Effector CD8-positive, alpha-beta T cell (primary cell): ENCODE measurements at regions not wholly inside any gene's neighbourhood (a gene's known extent, or its start where the extent isn't known, plus 50 kb on each side); places are given as distances from the start of the nearest gene placed in this dataset.

Experiments used
- DNase-seq: peaks from one replicate; lab custom pipeline; 2025; lab: John Stamatoyannopoulos, UW

- DNase-seq, result no peak
These were observed 355.8 kb upstream of the ARRDC4 start for GRCh38 chr15:97604677-97605076.

DNA sequence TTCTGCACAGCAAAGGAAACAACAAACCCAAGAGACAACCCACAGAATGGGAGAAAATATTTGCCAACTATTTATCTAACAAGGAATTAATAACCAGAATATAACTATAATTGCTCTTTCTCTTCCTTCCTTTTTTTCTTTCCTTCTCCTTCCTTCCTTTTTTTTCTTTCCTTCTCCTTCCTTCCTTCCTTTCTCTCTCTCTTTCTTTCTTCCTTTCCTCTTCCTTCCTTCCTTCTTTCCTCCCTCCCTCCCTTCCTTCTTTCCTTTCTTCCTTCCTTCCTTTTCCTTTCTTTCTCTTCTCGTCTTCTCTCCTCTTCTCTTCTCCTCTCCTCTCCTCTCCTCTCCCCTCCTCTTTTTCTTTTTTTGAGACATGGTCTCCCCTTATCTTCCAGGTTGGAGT is 345.4 kb upstream of the ARRDC4 start:
- no peak for DNase-seq

DNA sequence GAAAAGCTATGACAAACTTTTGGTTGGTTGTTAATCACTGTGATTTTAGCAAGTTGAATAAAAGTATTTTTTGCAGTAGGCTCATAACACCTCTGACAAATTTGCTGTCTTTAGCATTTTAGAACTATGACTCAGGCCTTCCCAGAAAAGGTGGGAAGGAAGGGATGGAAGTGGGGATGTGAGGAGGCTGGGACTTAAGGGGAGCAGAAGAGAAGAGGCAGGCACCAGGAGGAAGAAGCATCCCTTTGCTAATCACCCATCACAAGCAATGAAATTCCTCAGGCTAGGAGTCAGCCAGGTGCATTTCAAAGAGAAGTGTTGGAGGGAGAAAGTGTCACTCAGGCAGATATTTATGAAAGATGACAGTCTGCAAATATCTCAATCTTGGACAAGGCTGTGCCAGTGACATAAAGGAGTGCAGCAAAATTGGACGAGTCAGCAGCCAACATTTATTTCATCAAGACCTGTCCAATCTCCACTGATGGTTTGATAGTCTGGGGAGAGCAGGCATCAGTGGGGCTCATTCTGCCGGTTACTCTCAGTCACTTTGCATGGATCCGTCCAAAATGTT is 337.3 kb upstream of the ARRDC4 start:
- DNase-seq, result no peak

- no peak for DNase-seq
These were observed 332.9 kb upstream of the ARRDC4 start for GRCh38 chr15:97627634-97628033.

GRCh38 chr15:97645758-97646157 is 314.7 kb upstream of the ARRDC4 start:
- DNase-seq, result no peak

GRCh38 chr15:97648728-97649127 is 311.8 kb upstream of the ARRDC4 start:
- DNase-seq, result no peak

DNA sequence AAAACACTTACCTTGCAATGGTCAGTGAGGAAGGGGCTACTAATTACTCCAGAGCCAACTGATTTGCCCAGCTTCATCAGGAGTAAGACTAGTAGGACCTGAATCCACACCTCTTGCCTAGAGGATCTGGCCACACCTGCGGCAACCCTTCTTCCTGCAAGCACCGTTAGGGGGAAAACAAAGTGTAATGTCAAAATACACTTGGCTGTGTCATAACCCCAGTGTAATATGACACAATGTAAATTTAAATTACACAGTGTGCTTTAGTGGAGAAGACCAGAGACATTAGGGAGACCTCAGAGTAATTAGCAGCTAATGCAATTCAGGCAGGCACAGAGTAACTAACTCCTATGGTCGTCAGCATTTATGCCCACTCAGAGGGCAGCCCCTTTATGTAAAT is 308.5 kb upstream of the ARRDC4 start:
- no peak for DNase-seq

DNA sequence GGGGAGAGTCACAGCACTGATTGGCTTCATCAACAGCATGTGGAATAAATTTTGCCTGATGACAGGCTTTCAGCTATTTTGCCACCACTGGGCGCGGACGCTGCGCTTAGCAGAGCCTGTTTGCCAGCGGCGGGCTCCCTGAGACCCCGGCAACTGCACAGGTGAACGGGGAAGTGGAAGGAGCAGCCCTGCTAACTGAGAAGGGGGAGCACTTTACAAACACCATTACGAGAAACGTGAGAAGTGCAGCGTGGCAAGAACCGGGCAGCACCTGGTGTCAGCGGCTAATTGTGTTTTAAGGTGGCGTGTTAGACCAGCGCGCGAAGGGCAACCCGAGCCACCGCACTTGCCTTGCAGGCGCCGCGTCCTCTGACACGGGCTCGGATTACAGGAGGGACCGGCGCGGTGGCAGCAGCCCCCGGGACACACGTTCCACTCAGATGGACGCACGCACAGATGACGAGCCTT is 307.8 kb upstream of the ARRDC4 start:
- DNase-seq, result no peak

GRCh38 chr15:97653896-97654295 is 306.6 kb upstream of the ARRDC4 start:
- no peak for DNase-seq

- DNase-seq, result no peak
These were observed 305.9 kb upstream of the ARRDC4 start for GRCh38 chr15:97654481-97655076.

- no peak for DNase-seq
These were observed 298.7 kb upstream of the ARRDC4 start for GRCh38 chr15:97661796-97662195.

DNA sequence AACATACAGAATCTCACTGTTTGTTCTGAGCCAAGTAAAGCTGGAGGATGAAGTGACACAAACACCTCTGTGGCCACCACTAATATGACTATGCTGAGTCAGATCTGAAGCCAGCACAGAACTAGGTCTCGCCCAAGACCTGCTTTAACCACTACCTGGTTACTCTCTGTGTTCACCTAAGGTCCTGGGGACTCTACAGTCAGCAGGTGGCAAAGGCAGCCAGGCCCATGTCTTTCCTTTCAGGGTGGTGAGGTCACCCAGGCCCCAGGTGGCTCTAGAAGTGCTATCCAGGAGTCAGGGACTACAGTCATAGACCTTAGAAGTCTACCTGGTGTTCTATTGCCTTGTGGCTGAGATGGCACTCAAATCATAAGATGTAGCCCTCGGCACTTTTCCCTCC is 287.9 kb upstream of the ARRDC4 start:
- no peak for DNase-seq

DNA sequence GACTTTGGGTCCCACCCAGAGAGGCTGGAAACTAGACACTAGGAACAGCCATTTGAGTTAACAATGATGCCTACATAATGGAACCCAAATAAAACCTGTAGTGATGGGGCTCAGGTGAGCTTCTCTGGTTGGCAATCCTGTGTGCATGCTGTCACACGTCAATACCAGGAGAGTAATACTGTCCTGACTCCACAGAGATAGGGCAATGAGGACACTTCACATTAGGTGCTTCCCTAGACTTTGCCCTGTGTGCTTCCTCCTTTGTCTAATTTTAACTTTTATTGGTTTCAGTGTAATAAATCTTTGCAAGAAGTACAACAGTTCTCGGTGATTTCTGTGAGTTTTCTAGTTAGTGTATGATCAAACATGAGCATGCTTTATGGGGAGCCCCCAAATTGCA is 281.8 kb upstream of the ARRDC4 start:
- DNase-seq, result no peak

DNA sequence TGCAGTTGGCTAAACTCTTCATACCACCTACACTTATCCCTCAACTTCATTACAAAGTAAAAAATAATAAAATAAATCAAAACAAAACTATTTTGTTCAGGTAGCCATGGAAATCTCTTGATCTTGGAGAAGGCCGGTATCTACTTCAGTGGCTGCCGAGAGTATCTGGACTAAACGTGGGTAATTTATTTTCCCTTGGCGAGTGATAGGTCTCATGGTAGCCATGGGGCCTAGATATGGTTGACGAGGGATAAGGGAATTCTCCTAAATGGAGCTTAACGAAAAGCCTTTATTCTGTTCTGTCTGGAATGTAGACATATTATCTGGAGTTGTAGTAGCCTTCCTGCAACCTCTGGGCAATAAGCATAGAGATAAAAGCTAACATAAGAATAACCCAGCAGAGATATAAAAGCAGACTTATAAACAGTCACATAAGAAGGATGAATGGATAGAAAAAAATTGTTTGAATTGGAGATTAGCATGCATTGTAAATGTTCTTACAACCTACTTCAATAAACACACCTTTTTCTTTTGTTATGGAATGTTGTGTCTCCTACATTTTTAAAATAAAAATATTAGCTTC is 281.3 kb upstream of the ARRDC4 start:
- no peak for DNase-seq

GRCh38 chr15:97680606-97681220 is 279.8 kb upstream of the ARRDC4 start:
- DNase-seq, result no peak

GRCh38 chr15:97683831-97684230 is 276.7 kb upstream of the ARRDC4 start:
- DNase-seq, result no peak

DNA sequence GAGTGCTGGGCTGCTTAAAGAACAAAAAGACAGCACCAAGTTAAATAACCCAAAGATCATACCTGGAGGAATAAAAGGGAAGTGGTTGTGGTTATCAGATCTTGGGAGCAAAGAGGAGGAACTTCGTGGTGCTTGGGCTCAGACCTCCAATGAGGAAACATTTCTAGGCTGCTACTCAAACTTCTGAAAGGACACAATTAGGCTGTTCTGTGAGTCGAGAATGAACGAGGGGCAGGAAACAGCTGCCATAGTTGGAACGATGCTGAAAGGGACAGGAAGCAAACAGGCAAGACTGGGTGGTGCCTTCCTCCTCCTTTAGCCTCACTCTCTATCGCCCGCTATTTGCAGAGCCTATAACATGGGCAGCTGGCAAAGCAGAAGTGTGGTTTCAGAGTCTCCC is 276.3 kb upstream of the ARRDC4 start:
- no peak for DNase-seq

DNA sequence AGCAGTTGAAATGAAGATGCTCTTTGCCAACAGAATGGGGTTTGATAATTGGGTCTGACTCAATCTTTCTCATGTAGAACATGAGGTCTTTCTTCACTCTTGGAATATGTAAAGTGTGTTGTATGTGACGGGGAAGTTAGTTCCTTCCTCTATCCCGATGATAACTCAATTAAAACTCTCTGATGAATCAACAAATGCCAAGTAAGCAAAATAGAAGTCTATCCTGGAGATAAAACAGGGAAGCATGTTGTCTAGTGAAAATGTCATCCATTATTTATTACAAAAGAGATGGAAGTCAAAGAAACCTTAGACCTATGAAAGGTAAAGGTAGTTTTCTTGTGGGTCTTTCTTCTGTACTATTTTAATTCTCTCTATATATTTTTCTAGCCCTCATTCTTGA is 274.2 kb upstream of the ARRDC4 start:
- DNase-seq, result no peak

GRCh38 chr15:97687654-97688053 is 272.8 kb upstream of the ARRDC4 start:
- DNase-seq, result no peak

GRCh38 chr15:97688177-97688576 is 272.3 kb upstream of the ARRDC4 start:
- DNase-seq, result no peak

DNA sequence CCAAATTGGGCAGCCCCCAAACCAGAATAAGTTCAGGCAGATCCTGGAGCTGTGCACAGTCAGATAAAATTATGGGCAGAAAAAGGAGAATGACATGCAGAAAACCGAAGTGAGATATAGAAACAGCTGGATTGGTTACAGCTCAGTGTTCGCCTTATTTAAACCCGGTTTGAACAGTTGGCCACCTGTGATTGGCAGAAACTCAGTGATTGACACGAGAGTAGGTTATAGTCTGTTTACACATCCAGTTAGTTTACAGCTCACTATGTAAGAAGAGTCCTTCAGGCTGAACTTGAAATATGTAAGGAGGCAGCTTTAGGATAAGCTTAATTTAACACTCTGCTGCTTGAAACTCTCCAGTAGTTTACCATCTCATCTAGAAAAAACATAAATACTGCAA is 271.6 kb upstream of the ARRDC4 start:
- DNase-seq, result no peak

GRCh38 chr15:97691078-97691477 is 269.4 kb upstream of the ARRDC4 start:
- no peak for DNase-seq

DNA sequence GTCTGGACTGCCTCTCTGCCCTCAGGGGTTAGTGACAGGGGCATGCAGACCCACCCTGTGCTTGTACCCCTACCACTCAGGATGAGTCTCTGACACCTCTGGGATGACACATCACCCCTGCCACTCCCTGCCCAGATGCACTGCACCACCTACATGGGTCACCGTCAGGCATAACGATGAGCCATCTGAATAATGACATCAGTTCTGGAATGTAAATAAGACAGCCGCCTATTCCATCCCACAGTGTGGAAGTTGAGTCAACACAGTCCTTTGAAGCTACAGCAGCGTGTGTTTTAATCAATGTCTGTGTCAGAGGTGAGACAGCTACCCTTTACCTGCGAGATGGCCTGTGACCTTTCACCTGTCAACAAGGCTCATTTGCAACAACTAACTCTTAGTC is 268.7 kb upstream of the ARRDC4 start:
- no peak for DNase-seq
